ENCODE measurements at regions not wholly inside any gene's neighbourhood (a gene's known extent, or its start where the extent isn't known, plus 50 kb on each side); places are given as distances from the start of the nearest gene placed in this dataset.

DNA sequence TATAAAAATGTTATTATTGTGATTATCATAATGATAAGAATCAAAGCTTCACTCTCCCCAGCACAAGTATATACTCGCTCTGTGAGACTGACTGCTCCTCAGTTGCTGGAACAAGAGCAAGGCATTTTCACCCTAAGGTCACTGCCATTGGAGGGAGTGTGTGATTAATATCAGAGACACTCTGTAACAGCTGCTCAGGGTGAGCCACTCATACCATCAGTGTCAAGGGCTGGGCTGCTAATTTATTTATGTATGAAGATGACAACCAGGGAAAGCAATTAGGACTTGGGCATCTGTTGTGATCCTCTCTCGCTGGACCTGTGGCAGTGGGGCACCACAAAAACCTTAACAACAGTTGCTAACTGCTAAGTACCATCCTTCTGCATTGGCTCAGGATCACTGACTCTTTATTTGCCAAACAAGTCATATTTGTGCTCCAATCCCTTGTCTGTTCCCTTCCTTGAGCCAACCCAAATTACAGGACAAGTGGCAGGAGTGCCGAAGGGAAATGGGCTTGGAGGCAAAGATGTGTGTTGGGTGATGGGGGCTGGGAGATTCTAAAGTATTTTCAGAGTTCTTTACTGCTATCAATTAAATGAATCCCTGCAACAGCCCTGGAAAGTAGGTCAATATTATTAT is 297.5 kb upstream of the STT3B start:
- TF ChIP-seq, protein P1, sequence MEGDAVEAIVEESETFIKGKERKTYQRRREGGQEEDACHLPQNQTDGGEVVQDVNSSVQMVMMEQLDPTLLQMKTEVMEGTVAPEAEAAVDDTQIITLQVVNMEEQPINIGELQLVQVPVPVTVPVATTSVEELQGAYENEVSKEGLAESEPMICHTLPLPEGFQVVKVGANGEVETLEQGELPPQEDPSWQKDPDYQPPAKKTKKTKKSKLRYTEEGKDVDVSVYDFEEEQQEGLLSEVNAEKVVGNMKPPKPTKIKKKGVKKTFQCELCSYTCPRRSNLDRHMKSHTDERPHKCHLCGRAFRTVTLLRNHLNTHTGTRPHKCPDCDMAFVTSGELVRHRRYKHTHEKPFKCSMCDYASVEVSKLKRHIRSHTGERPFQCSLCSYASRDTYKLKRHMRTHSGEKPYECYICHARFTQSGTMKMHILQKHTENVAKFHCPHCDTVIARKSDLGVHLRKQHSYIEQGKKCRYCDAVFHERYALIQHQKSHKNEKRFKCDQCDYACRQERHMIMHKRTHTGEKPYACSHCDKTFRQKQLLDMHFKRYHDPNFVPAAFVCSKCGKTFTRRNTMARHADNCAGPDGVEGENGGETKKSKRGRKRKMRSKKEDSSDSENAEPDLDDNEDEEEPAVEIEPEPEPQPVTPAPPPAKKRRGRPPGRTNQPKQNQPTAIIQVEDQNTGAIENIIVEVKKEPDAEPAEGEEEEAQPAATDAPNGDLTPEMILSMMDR (IDR thresholded peaks at IDR 0.05), result no peak
- no peak for TF ChIP-seq POLR2A (IDR thresholded peaks at IDR 0.05)

Data from body of pancreas (tissue), 4 donors.